AG08396 (cell line): ENCODE measurements at regions not wholly inside any gene's neighbourhood (a gene's known extent, or its start where the extent isn't known, plus 50 kb on each side); places are given as distances from the start of the nearest gene placed in this dataset.
"Not testable (repeated sequence)": the region's sequence is repeated elsewhere in the genome, so short reads cannot be mapped to it uniquely, and the experiment has no call there.

Experiments used
- DNase-seq: peaks from one replicate; pipeline ENCODE4 v3.0.0; 2012; ENCODE audit warnings: low spot score, mixed read lengths

- DNase-seq = not testable (repeated sequence)
Measured at GRCh38 chr3:130151555-130151954, 69.9 kb downstream of the ALG1L2 start.

GRCh38 chr3:130153247-130153646, 71.6 kb downstream of the ALG1L2 start:
- not testable (repeated sequence) for DNase-seq

- not testable (repeated sequence) for DNase-seq
Measured at GRCh38 chr3:130155464-130155863, 73.8 kb downstream of the ALG1L2 start.

- DNase-seq = not testable (repeated sequence)
Measured at GRCh38 chr3:130166856-130167255, 85.2 kb downstream of the ALG1L2 start.

- not testable (repeated sequence) for DNase-seq
Measured at GRCh38 chr3:130175195-130175594, 93.6 kb downstream of the ALG1L2 start.

GRCh38 chr3:130176476-130177256, 95.0 kb downstream of the ALG1L2 start:
- not testable (repeated sequence) for DNase-seq

- not testable (repeated sequence) for DNase-seq
Measured at GRCh38 chr3:130178835-130179234, 97.2 kb downstream of the ALG1L2 start.

- DNase-seq = not testable (repeated sequence)
Measured at GRCh38 chr3:130179353-130179970, 97.8 kb downstream of the ALG1L2 start.

- not testable (repeated sequence) for DNase-seq
Measured at GRCh38 chr3:130182475-130182874, 100.8 kb downstream of the ALG1L2 start.

GRCh38 chr3:130183689-130184088, 102.1 kb downstream of the ALG1L2 start:
- DNase-seq = not testable (repeated sequence)

- not testable (repeated sequence) for DNase-seq
Measured at GRCh38 chr3:130184152-130185024, 102.8 kb downstream of the ALG1L2 start.

GRCh38 chr3:130201272-130201671, 119.6 kb downstream of the ALG1L2 start:
- DNase-seq = not testable (repeated sequence)

- DNase-seq = not testable (repeated sequence)
Measured at GRCh38 chr3:130203633-130204032, 122.0 kb downstream of the ALG1L2 start.

GRCh38 chr3:130227540-130227939, 117.9 kb upstream of the COL6A5 start:
- no peak for DNase-seq

- peak; percentile 19 for DNase-seq
Measured at GRCh38 chr3:130242850-130243569, 102.5 kb upstream of the COL6A5 start.

GRCh38 chr3:130243808-130244207, 101.7 kb upstream of the COL6A5 start:
- DNase-seq = no peak

- DNase-seq = no peak
Measured at GRCh38 chr3:130250982-130251381, 94.5 kb upstream of the COL6A5 start.

- no peak for DNase-seq
Measured at GRCh38 chr3:130255442-130255841, 90.0 kb upstream of the COL6A5 start.

- DNase-seq = no peak
Measured at GRCh38 chr3:130256821-130257340, 88.6 kb upstream of the COL6A5 start.

- peak; percentile 18 for DNase-seq
Measured at GRCh38 chr3:130258532-130258952, 86.9 kb upstream of the COL6A5 start.

GRCh38 chr3:130259166-130259874, 86.2 kb upstream of the COL6A5 start:
- DNase-seq = no peak
